Tibial artery (tissue), 4 donors: ENCODE measurements at regions not wholly inside any gene's neighbourhood (a gene's known extent, or its start where the extent isn't known, plus 50 kb on each side); places are given as distances from the start of the nearest gene placed in this dataset.
"Not testable (repeated sequence)": the region's sequence is repeated elsewhere in the genome, so short reads cannot be mapped to it uniquely, and the experiment has no call there.

Experiments used
- DNase-seq, 2 donors: peaks; one replicate each; pipeline ENCODE4 v3.0.0-alpha.2; 2019
- H3K27ac ChIP-seq, 2 donors: fragments of 200-600 bp; sonication (generic) in 1 of 2; 1 replicate in 1 of 2; 2 replicates in 1 of 2; pipeline ENCODE4 v1.5.1; 2018 to 2019; ENCODE audit warnings: mild to moderate bottlenecking in 1 of 2
- H3K27me3 ChIP-seq, 2 donors: fragments of 200-600 bp; sonication (generic) in 1 of 2; one replicate each; pipeline versions ENCODE4 v1.5.1 to v1.6.0; 2016 to 2019
- H3K36me3 ChIP-seq, 3 donors: fragments of 200-600 bp; sonication (generic) in 2 of 3; one replicate each; pipeline ENCODE4 v1.5.1; 2016 to 2019; ENCODE audit warnings: mild to moderate bottlenecking in 2 of 3
- H3K4me1 ChIP-seq, 4 donors: fragments of 200-600 bp; sonication (generic) in 2 of 4; 1 replicate in 3 of 4; 2 replicates in 1 of 4; pipeline ENCODE4 v1.5.1; 2016 to 2019
- H3K4me3 ChIP-seq, 2 donors: fragments of 200-600 bp; sonication (generic) in 1 of 2; 1 replicate in 1 of 2; 2 replicates in 1 of 2; pipeline ENCODE4 v1.5.1; 2018 to 2019; ENCODE audit warnings: mild to moderate bottlenecking in 2 of 2
- H3K9me3 ChIP-seq, 3 donors: fragments of 200-600 bp; sonication (generic) in 1 of 3; one replicate each; pipeline ENCODE4 v1.5.1; 2016 to 2019
- CTCF ChIP-seq, 2 experiments: fragments of 200-600 bp in 1 of 2; fragments of 450-650 bp in 1 of 2; IDR thresholded peaks; one replicate each; pipeline ENCODE4 v1.5.1; 2017 to 2019; ENCODE audit warnings: antibody characterized with exemption in 2 of 2, mild to moderate bottlenecking in 1 of 2, moderate library complexity in 1 of 2
- intact Hi-C: fragments of 100-400 bp; cut with DNase I; formaldehyde crosslinking; loops from one replicate; pipeline ENCODE4 v1.15.0; 2023; ENCODE audit warnings: low total_unique reads

- Histone ChIP-seq H3K36me3 (no peaks in the 10 kb centered on the region), H3K4me3 (no peak overlapping the region), H3K9me3 (no peaks in the 10 kb centered on the region), H3K27ac (no peak overlapping the region), H3K27me3 (no peaks in the 10 kb centered on the region), H3K4me1 (peaks cover 0 to 9% (median 0%) of the 10 kb centered on the region in 4 donors)
- DNase-seq = no peak
- intact Hi-C loops = loop anchor here (5.0 kb wide), 1 partner anchor 236 kb away; no protein-coding TSS in a partner anchor
- no peak for TF ChIP-seq CTCF (IDR thresholded peaks at IDR 0.05)
Observed at GRCh38 chr2:55776479-55776878, 82.8 kb upstream of the PNPT1 start.

DNA sequence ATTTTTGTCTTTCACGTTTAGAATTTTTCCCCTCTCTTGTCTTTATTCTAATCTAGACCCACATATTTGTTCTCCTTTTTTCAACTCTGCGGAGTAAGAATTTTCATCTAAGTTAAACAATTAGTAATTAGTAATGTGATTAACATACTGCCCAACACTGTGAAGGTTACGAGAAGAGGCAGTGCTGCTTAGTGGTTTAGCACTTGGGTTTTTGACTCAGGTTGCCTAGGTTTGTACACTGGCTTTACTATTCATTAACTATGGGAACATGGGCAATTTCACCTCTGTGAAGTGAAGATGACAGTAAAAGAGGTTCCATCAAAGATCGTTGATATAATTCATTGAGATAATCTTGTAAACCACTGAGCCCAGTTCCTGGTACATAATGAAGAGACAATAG, 82.2 kb upstream of the PNPT1 start:
- peaks cover 0 to 9% (median 0%) of the 10 kb centered on the region in 4 donors for H3K4me1 ChIP-seq
- no peak for TF ChIP-seq CTCF (IDR thresholded peaks at IDR 0.05)
- no peak overlapping the region for H3K4me3 ChIP-seq
- DNase-seq = no peak
- no peaks in the 10 kb centered on the region for H3K9me3 ChIP-seq
- no peaks in the 10 kb centered on the region for H3K27me3 ChIP-seq
- H3K36me3 ChIP-seq = no peaks in the 10 kb centered on the region
- H3K27ac ChIP-seq = no peak overlapping the region
- intact Hi-C loops = loop anchor here (5.0 kb wide), 1 partner anchor 236 kb away; no protein-coding TSS in a partner anchor

- H3K9me3 ChIP-seq, H3K36me3 ChIP-seq, H3K27ac ChIP-seq, H3K4me1 ChIP-seq, H3K27me3 ChIP-seq, DNase-seq, intact Hi-C loops, H3K4me3 ChIP-seq: not testable (repeated sequence)
Observed at GRCh38 chr2:55773651-55774050, 80.0 kb upstream of the PNPT1 start.

GRCh38 chr2:55772109-55772980, 78.7 kb upstream of the PNPT1 start:
- no peaks in the 10 kb centered on the region for H3K36me3 ChIP-seq
- no peak overlapping the region for H3K27ac ChIP-seq
- H3K4me3 ChIP-seq = no peak overlapping the region
- intact Hi-C loops = no loop called here
- H3K4me1 ChIP-seq = peaks cover 0 to 9% (median 0%) of the 10 kb centered on the region in 4 donors
- DNase-seq = no peak
- no peaks in the 10 kb centered on the region for H3K9me3 ChIP-seq
- no peaks in the 10 kb centered on the region for H3K27me3 ChIP-seq
- TF ChIP-seq CTCF (IDR thresholded peaks at IDR 0.05) = no peak

GRCh38 chr2:55771612-55772011, 78.0 kb upstream of the PNPT1 start:
- Histone ChIP-seq H3K27ac (no peak overlapping the region), H3K9me3 (no peaks in the 10 kb centered on the region), H3K4me3 (no peak overlapping the region), H3K27me3 (no peaks in the 10 kb centered on the region), H3K36me3 (no peaks in the 10 kb centered on the region), H3K4me1 (peaks cover 0 to 9% (median 0%) of the 10 kb centered on the region in 4 donors)
- peak; percentile 76 to 79 for TF ChIP-seq CTCF (IDR thresholded peaks at IDR 0.05)
- DNase-seq = no peak
- intact Hi-C loops = no loop called here

DNA sequence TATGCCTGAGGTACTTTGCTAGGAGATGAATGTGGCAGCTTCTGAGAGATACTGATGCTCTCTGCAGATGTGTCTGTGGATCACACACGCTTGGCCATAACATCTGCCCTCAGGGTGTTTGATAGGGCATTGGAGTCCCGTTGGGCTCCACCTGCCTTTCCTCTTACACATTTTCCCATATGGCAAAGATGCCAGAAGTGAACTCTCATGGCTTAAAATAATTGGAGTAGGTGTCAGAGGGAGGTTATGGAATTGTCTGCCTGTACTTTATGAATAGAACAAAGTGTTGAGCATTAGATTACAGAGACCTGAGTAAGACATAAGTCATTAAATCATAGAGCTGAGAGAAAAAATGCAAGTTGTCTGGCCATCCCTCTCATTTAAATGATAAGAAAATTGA, 75.3 kb upstream of the PNPT1 start:
- intact Hi-C loops = loop anchor here (10.0 kb wide), 1 partner anchor 54 kb away; no protein-coding TSS in a partner anchor
- Histone ChIP-seq H3K27me3 (no peaks in the 10 kb centered on the region), H3K27ac (no peak overlapping the region), H3K9me3 (no peaks in the 10 kb centered on the region), H3K4me3 (no peak overlapping the region), H3K4me1 (peaks cover 0 to 9% (median 0%) of the 10 kb centered on the region in 4 donors), H3K36me3 (no peaks in the 10 kb centered on the region)
- no peak for TF ChIP-seq CTCF (IDR thresholded peaks at IDR 0.05)
- DNase-seq = no peak
